ENCODE measurements at regions not wholly inside any gene's neighbourhood (a gene's known extent, or its start where the extent isn't known, plus 50 kb on each side); places are given as distances from the start of the nearest gene placed in this dataset.

GRCh38 chr7:340979-341694 lies 51.2 kb downstream of the FOXL3 start:
- DNase-seq, result no peak

- DNase-seq, result no peak
Observed at GRCh38 chr7:341841-342638, 52.1 kb downstream of the FOXL3 start.

DNA sequence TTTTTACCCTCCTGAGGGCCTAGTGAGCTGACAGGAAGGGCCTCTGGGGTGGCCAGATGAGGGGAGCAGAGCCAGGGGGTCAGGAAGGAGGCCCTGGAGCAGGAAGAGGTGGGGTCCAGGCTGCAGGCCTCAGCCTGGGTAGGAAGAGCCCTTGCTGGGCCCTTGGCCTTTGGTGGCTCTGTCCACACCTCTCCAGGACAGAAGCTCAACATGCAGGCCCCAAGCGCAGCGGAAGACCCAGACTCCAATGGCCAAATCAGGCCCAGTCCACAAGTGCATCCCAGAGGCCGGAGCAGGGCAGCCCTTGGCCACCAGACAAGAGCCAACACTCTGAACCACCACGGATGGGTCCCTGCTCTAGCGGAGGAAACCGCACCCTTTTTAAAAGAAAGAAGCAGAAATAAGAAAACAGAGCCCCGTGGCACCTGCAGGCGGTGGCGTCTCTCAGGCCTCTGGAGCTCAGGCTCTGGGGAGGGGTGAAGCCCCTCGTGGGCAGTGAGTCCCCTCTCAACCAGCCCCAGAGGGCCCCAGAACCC lies 52.8 kb downstream of the FOXL3 start:
- DNase-seq, result no peak

- DNase-seq, result no peak
Observed at GRCh38 chr7:343227-343822, 53.4 kb downstream of the FOXL3 start.

GRCh38 chr7:343864-344607 lies 54.1 kb downstream of the FOXL3 start:
- no peak for DNase-seq

DNA sequence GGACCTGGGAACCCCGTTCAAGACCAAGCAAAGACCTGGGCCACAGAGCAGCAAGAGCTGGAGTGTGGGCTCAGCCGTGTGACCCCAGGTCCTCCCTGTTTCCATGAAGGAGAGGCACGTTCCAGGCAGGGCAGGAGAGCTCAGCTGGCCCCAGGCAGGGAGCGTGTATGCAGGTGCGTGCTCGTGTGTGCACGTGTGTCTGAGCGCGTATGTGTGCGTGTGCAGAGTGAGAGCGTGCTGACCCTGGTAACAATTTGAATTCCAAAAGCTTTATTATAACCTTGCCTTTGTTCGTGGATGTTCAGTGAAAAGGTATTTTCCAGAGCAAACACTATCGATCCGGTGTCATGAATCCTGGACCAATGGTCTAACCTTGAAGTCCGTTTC lies 54.6 kb downstream of the FOXL3 start:
- no peak for DNase-seq

DNA sequence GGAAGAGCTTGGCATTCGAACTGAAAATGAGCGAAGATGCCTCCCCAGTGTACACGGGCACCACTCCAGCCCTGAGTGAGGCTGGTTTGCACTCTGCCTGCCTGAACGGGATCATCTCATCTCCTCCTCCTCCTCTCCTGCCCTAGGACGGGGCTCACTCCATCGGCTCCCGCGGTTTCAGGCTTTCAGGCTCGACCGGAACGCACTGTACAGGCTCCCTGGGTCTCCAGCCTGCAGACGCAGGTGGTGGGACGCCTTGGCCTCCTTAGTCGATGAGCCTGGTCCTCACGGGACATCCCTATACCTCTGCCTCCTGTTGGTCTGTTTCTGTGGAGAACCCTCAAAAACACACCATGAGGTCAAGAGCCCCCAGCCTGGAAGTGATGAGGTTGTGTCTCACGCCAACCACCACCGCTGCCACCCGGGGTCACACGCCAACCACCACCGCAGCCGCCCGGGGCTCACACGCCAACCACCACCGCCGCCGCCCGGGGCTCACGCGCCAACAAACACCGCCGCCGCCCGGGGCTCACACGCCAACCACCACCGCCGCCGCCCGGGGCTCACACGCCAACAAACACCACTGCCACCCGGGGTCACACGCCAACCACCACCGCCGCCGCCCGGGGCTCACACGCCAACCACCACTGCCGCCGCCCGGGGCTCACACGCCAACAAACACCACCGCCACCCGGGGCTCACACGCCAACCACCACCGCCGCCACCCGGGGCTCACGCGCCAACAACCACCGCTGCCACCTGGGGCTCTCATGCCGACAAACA lies 56.3 kb downstream of the FOXL3 start:
- DNase-seq, result no peak

DNA sequence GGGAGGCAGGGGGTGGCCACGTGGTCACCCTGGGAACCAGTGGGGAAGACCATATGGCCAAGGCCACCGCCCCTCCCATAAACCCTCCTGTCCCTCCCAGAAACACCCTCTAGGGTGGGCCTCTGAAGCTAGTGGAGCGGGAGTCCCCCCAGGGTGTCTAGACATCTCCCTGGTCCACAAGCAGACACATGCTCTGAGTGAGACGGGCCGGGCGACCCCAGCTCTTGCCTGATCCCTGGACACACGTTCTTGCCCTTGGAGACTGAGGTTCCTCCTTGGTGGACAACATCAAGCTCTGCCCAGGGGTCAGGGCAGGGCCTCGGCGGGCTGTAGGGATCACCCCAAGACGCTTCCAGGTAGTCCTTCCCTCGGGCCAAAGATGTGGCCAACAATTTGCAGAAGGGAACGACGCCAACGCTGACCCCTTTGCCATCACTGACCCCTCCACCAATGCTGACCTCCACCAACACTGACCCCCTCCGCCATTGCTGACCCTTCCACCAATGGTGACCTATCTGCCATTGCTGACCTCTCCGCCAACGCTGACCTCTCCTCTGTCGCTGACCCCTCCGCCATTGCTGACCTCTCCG lies 57.1 kb downstream of the FOXL3 start:
- DNase-seq, result no peak

DNA sequence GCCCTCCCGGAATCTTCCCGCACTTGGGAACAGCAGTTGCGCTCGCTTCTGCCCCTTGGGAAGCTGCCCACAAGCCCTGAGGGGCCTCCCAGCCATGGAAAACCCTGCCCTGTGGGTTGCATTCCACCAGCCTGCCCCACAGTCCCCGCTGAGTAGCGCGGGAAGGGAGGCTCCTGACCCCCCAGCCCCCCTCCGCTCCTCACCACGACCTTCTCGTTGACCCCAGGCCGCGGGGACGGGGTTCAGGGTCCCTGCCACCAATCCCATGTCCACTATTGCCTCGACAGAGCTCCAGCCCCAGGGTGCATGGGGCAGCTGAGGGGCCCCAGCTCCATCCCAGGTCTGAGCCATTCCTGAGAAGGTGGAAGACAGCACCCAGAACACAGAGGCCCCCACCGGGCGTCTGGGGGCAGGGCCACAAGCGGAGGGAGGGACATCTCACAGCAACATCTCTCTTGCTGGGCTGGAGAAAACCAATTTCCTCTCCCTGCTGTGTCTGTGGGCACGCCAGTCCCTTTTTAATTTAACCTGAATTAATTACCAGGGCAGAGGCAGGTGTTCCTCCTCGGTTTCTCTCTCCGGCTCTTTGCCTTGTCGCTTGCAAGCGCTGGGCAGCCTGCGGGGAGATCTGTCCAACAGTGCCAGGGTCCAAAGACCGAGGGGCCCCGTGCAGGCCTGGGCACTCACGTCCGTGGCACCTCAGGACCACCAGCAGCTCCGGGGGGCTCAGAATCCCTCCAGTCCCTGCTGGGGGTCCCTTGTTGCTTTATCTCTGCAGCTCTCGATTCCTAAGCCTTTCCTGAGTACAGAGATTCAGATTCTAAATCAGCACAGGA lies 57.9 kb downstream of the FOXL3 start:
- DNase-seq, result no peak

GRCh38 chr7:348480-348844 lies 58.5 kb downstream of the FOXL3 start:
- no peak for DNase-seq

GRCh38 chr7:348962-349743 lies 59.2 kb downstream of the FOXL3 start:
- no peak for DNase-seq

DNA sequence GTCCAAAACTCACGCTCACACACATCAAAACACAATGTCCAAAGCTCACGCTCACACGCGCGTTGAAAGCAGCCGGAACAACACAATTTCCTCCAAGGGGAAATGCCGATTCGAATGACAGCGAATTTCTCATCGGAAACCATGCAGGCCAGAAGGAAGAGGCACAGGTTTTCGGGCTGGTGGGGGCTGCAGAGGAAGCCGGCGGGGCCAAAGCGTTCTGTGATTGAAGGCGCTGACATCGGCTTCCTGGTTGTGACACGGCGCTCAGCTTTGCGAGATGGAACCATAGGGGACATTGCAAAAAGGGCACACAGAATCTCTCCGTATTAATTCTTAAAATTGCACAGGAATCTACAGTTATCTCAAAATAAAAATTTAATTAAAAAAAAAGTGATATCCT lies 61.3 kb downstream of the FOXL3 start:
- DNase-seq, result peak; percentile 65

DNA sequence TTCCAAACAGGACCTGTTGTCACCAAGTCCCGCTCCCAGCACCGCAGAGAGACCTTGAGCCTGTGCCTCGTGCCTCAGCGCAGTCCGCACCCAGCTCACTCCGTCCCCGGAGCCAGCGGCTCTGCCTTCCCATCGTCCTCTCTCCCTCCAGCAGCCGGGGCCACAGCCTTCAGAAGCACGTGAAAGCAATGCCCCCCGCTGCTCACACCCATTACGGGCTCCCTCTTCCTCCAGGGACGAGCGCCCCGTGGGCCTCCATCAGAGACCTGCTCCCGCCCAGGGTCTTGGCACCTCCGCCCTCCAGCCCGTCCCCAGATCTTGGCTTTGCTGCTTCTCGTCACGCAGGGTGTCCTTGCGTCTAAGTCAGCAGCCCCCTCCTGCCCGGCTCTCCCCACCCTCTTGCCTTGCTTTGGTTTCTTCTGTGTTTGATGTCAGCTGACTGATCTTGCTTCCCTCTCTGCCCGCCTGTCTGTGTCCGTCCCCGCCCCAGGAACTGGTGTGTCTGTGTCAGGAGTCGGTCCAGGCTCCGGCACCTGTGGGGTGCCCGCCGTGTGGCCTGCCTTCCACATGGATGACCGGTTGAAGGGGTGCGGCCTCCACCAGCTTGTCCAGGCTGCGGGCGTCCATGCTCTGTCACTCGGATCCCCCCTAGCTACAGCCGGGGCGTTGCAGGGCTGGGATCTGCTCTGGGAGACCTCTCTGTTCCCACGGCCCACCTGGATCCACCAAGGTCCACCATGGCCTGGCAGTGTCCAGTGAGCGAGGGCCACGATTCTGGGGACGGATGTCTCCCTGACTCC lies 61.9 kb downstream of the FOXL3 start:
- DNase-seq, result peak; percentile 42

DNA sequence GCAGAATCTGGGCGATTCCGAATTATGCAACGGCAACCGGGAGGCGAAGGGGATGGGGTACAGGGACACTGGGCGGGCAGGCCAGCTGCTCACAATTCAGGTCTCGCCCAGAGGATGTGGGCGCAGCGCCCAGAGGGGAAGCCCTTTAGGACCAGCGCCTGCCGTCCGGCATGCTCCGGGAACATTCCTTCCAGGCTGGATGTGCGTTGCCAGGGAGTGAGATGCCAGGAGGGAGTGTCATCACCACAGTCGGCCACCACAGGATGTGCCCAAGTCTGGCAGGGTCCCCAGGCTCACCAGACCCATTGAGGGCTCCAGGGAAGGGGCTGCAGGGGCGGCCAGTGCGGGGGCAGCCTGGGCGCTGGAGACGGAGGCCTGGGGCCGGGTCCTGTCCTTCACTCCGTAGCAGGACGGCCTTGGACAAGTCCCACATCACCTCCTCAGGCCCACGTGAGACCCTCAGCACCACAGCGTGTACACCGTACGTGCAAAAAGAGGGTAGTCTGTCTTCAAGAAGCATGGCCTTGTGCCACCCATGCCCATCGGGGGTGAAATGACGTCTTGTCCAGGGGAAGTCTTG lies 63.9 kb downstream of the FOXL3 start:
- DNase-seq, result no peak

DNA sequence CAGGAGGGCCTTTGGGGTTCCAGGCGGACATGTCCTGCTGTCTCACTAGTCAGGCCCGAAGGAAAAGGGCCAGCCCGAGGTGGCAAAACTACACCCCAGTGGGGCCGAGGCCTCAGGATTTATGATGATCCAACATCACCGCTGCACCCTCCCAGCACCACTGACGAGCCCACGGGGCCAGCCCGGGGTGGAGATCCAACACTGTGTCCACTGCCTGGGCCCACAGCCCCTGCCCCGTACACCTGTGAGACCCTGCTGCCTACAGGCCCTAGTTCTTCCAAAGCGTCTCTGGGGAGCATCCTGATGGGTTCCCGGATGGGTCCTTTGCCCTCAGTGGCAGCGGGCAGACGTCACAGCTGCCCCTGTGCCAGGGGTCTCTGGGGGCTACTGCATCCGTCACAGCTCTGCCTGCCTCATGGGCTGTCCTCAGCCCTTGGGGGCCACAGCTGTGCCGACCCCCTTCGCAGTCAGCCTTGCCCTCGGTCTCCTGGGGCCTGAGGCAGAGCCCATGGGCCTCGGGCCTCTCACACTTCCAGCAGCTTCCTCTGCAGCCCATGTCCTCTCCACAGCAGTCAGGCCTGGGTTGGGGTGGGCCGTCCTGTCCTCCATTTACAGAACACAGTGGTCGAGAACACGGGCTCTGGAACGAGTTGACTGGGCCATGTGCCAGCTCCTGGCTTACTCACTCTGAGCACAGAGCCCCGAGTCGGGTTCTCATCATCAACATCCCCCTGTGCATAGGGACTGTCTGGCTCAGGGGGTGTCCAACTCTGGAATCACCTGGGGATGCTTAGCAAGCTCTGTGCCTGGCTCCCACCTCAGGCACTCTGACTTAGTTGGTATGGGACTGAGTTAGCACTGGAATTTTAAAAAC lies 64.9 kb downstream of the FOXL3 start:
- no peak for DNase-seq

DNA sequence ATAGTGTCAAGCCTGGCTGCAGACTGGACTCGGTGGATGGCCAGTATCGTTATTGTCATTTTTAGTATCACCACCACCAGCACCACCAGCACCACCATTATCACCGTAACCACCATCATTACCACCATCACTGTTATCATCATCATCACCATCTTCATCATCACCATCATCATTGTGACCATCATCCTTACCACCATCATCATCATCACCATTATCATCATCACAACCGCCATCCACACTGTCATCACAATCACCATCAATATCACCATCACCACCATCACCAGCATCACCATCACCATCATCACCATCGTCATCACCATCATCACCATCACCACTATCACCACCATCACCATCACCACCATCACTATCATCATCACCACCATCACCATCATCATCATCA lies 65.6 kb downstream of the FOXL3 start:
- DNase-seq, result no peak

DNA sequence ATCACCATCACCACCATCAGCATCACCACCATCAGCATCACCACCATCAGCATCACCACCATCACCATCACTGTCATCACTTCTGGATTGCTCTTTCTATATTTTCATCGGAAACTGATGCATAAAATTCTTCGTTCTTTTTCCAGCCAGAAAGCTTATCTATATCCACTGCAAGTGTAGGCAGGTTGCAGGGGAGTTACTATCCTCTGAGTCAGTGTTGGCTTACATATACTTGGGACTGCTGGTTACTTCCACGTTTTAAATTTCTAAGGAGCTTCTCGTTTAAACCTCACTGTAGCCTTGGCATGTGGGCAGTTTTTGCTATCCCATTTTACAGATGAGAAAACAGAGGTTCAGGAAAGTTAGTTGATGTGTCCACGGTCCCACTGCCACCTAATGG lies 66.1 kb downstream of the FOXL3 start:
- DNase-seq, result no peak
